GM12874 (cell line): ENCODE measurements at regions not wholly inside any gene's neighbourhood (a gene's known extent, or its start where the extent isn't known, plus 50 kb on each side); places are given as distances from the start of the nearest gene placed in this dataset.

ENCODE experiments used
- TF ChIP-seq, protein P1 (sequence below): IDR thresholded peaks from 2 replicates; pipeline ENCODE4 v1.5.1; 2011; ENCODE audit warnings: low read depth, mild to moderate bottlenecking, control low read depth, low read length, moderate library complexity; ENCODE audit not compliant: insufficient read depth

DNA sequence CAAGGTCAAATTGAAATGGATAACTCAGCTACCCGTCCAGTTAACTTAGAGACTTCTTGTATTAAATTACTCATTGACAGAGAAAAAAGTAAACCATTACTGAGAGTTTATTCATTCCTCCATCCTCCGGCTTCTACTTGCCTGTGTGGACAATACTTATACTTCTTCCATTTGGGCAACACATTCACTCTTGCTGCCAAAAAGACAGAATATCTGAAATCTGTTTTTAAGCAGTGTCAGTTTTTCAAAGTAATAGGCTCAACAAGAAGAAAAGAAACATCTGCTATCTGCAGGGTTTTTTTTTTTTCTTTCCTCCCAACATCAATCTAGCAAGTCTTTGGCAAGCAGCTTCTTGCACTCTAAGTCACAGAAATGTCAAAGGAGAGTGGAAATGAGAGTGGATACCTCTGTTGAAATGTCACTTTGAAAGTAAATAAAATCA lies 1142.8 kb downstream of the PCDH9 start:
- TF ChIP-seq, protein P1, sequence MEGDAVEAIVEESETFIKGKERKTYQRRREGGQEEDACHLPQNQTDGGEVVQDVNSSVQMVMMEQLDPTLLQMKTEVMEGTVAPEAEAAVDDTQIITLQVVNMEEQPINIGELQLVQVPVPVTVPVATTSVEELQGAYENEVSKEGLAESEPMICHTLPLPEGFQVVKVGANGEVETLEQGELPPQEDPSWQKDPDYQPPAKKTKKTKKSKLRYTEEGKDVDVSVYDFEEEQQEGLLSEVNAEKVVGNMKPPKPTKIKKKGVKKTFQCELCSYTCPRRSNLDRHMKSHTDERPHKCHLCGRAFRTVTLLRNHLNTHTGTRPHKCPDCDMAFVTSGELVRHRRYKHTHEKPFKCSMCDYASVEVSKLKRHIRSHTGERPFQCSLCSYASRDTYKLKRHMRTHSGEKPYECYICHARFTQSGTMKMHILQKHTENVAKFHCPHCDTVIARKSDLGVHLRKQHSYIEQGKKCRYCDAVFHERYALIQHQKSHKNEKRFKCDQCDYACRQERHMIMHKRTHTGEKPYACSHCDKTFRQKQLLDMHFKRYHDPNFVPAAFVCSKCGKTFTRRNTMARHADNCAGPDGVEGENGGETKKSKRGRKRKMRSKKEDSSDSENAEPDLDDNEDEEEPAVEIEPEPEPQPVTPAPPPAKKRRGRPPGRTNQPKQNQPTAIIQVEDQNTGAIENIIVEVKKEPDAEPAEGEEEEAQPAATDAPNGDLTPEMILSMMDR, result no peak

DNA sequence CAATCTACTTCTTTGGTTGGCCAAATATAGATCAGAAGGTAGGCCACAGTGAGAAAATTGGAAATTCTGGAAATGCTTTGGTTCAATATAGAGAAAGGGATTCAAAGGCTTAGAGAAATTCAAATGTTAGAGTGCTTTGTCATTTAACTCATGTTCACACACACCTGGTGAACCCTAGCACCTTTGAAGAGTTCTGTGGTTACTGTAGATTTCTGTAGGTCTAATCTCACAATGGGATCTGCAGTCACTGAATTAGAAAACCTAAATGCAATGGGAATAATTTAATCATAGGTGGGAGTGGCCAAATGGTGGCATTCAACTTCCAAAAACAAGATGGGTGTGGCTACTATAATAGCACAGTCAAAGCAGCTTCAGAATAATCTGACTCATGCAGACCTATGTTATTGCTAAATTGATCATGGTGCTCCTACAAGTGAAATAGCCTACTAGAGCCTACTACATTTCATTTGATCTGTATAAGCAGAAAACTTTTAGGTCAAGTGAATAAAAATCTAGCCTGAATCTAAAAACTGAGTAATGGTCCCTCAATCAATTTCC lies 1152.9 kb downstream of the PCDH9 start:
- TF ChIP-seq, protein P1, result no peak

DNA sequence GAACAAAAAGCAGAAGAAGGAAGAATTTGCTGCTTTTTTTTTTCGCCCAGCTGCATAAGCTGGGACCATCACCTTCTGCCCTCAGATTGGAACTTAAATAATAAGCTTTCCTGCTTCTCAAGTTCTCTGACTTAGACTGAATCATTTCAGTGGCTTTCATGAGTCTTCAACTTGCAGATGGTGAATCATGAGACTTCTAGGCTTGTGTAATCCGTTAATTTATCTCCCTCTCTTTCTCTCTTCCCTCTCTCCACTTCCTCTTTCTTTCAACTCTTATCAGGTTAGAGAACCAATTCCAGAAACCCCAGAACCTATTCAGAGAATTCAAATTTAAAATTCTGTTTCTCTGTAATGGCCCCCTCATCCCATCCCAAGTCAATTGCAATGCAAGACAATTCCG lies 1153.7 kb downstream of the PCDH9 start:
- TF ChIP-seq, protein P1, result no peak

DNA sequence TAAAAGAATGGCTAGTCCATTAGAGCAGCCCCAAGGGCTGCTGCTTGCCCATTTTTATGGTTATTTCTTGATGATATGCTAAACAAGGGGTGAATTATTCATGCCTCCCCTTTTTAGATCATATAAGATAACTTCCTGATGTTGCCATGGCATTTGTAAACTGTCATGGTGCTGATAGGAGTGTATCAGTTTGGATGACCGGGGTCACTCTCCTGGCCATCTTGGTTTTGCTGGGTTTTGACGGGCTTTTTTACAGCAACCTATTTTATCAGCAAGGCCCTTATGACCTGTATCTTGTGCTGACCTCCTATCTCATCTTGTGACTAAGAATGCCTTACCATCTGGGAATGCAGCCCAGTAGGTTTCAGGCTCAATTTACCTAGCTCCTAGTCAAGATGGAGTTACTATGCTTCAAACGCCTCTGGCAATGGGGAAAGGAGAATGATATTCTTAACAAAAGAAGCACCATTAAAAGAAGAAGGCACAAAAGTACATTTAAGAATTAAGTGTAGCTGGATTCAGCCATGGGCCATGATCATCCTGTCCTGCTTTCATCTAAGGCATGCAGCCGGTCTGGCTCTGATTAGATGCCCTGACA lies 1156.0 kb downstream of the PCDH9 start:
- TF ChIP-seq, protein P1, result no peak

DNA sequence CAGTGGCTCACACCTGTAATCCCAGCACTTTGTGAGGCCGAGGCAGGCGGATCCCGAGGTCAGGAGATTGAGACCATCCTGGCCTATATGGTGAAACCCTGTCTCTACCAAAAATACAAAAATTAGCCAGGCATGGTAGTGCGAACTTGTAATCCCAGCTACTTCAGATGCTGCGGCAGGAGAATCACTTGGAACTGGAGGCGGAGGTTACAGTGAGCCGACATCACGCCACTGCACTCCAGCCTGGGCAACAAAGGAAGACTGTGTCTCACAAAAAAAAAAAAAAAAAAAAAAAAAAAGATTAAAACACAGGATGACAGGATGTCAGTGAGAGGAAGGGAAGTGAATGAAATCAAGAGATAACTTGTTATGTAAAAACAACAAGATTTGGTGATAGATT lies 1158.5 kb downstream of the PCDH9 start:
- TF ChIP-seq, protein P1, result no peak

DNA sequence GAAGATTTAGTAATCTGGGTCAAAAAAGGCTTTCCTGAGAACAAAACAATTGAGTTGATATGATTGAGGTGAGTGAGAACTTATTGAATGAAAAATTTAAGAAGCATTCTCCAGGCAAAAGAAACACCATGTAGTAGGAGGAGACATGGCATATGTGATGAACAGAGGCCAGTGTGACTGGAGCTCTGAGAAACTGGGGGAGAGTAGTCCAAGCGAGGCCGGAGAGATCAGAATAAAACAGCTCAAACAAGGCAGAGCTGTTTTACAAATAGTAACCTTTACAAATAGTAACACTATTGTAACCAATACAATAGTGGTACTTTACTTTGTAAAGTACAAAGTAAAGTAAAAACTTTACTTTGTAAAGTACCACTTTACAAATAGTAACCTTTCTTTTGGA lies 1159.1 kb downstream of the PCDH9 start:
- TF ChIP-seq, protein P1, result no peak

DNA sequence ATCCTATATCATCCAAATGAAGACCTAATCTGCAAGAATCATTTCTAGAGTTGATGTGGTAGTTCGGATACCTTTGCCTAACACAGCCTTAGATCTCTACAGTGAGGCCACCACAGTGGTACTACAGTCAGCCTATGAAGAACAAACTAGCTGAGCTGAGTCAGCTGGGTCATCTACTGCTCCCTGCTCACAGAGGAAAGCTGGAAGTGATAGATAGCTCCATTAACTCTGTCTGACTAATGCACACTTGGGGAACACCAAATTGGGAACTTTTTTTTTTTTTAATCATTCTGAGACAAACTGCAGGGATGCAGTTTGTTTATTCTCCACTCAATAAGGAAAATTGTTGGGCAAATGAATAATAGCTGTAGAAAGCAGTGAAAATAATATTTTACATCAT lies 1160.6 kb downstream of the PCDH9 start:
- TF ChIP-seq, protein P1, result no peak

DNA sequence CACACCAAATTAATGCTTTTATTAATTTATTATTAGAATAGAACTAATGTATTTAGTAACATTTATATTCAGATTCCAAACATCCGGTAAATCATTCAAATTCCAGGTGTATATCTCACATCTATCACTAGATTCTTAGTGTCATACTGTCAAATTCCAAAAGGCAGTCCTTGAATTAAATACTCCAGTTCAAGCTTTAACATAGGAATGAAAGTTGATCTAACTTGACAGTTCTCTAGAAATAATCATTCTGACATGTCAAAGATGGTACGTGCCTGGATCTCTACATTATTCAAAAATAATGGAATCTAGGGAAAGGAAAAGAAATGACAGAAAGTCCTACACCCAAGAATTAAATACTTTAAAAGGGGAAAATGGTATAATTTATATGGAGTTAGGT lies 1161.5 kb downstream of the PCDH9 start:
- TF ChIP-seq, protein P1, result no peak
